D721Med (cell line): ENCODE measurements at regions not wholly inside any gene's neighbourhood (a gene's known extent, or its start where the extent isn't known, plus 50 kb on each side); places are given as distances from the start of the nearest gene placed in this dataset.
A peak's percentile ranks its signal among the peaks of the same experiment; 100 is the strongest.

Source experiments
- DNase-seq: peaks from one replicate; pipeline ENCODE4 v3.0.0; 2011; ENCODE audit warnings: low spot score; ENCODE audit not compliant: insufficient read length
- FAIRE-seq: peaks from 2 replicates; lab custom pipeline; 2011; peaks lifted over from hg19 to GRCh38; lab: Jason Lieb, UNC
- TF ChIP-seq, protein P1 (sequence below): IDR thresholded peaks from 2 replicates; pipeline ENCODE4 v1.5.1; 2012; ENCODE audit warnings: mild to moderate bottlenecking, control low read depth; ENCODE audit not compliant: insufficient read depth; ENCODE audit errors: missing control alignments

DNA sequence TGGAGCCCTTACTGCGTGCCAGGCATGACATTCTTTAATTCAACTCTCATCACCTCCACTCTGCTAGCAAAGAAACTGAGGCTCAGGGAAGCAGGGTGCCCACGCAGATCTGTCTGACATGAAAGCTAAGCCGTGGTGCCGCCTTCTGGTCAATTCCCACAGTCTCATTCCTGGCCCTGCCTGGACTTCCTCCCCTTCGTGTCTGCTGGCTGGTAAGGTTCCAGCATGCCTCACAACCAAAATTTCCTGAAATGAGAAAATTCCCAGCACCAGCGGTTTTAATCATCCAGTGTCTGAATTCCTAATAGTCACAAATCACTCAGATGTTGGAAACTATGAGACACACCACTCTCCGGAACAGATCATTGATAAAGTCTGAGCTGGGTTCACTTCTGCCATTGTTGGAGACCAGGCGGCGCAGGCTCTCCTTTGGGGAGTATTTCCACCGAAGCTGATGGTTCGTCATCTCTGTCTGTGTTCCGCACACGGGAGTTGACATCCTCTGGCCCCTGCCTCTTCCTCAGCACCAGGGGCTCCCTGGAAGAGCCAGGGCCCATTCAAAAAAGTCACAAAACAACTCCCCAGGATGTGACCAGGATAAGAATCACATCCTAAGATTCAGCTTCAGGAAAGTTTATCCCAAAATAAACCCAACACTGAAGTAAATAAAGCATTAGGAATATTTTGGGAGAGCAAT is 167.7 kb downstream of the PLPP3 start:
- DNase-seq: no peak
- TF ChIP-seq, protein P1, sequence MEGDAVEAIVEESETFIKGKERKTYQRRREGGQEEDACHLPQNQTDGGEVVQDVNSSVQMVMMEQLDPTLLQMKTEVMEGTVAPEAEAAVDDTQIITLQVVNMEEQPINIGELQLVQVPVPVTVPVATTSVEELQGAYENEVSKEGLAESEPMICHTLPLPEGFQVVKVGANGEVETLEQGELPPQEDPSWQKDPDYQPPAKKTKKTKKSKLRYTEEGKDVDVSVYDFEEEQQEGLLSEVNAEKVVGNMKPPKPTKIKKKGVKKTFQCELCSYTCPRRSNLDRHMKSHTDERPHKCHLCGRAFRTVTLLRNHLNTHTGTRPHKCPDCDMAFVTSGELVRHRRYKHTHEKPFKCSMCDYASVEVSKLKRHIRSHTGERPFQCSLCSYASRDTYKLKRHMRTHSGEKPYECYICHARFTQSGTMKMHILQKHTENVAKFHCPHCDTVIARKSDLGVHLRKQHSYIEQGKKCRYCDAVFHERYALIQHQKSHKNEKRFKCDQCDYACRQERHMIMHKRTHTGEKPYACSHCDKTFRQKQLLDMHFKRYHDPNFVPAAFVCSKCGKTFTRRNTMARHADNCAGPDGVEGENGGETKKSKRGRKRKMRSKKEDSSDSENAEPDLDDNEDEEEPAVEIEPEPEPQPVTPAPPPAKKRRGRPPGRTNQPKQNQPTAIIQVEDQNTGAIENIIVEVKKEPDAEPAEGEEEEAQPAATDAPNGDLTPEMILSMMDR: no peak
- FAIRE-seq: no peak

DNA sequence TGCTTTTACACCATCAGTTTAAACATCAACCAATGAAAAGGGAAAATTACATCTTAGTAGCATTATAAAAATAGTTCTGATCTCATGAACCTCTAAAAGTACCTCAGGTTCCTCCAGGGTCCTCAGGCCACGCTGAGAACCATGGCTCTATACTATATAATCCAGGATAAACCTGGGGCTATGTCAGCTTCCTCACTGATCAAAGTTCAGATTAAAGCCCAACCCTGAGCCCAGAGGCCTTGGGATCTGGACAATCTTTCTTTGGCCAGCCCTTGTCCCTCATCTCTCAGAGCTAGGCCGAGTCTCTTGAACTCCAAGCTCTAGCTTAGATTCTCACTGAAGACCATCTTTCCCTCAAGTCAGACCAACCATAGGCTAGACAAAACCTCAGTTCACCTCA is 168.3 kb downstream of the PLPP3 start:
- no peak for DNase-seq
- FAIRE-seq: no peak
- TF ChIP-seq, protein P1: no peak

DNA sequence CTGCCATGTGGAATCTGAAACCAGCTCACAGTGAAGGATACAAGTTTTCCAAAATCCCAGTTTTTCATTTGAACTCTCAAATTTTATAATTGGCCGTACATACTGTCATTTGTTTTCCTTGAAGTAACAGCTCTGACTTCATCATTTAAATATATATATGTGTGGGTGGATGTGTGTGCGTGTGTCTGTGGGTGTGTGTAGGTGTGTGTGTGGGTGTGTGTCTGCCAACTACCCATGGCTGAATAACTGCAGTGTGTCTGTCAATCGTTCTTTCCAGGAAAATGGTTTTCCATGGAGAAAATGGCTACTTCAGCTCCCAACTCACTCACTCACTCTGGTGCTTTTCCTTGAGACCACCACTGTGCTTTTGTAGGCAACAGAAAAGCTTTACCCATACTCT is 169.0 kb downstream of the PLPP3 start:
- FAIRE-seq (no peak), DNase-seq (no peak)
- TF ChIP-seq, protein P1: no peak

DNA sequence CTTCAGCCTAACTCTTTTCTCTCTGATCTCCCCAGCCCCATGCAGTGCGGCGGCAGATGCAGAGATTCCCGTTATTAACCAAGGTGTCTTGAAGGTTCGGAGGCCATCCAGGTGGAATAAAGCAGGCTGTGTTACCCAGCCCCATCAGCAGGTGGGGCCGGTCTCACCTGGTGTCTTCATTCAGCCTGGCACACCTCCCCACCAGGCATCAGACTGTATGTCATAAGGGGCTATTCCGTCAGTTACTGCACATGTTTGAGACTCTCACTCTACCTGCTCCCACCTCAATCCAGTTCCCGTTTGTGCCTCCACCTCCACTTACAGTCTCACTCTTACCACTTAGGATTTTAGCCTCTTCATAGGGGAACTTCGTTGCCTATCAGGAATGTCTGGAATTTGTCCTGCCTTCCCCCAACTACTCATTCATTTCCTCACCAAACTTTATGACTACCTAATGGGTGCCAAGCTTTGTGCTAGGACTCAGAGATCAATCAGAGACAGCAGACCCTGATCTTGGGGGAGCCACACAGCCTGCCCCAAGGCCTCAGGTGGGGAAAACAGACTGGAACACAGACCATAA is 170.2 kb downstream of the PLPP3 start:
- TF ChIP-seq, protein P1: peak; percentile 30
- FAIRE-seq (no peak), DNase-seq (no peak)

DNA sequence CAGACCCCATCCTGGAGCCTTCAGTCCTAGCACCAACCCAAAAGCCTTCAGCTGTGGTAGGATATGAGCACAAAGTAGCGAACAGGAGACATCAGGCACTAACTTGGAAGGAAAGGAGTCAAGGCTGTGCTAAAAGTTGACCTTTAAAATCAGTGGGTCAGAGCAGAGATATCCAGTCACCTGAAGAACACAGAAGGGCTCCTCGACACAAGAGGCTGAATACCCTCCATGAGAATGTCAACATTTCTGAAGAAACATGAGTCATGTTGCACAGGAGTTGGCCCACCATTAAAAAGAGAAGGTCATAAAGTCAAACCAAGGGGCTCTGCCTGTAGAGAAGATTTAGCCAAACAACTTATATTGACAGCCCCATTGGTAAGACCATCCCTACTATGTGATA is 172.5 kb downstream of the PLPP3 start:
- TF ChIP-seq, protein P1: no peak
- DNase-seq (no peak), FAIRE-seq (no peak)

DNA sequence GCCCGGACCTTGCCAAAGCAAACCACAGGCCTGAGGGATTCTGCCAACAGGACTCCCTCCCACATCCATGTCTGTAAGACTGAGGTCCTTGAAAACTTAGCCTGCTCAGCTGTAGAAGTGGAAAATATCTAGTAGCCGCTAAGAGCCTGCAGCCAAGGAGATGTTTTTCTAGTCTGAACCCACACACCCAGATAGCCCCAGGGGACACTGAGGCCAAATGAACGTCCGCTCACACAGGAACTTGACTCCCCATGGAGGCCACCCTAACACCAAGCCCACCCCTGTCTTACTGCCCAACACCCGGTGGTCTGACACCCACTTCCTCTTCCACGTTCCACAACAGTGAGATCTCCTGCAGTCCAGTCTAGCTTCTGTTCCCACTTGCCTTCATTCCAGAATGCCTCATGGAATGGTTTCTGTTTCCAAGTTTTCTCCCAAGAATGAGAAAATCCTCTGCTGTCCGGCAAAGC is 174.8 kb downstream of the PLPP3 start:
- DNase-seq (no peak), FAIRE-seq (no peak)
- TF ChIP-seq, protein P1: no peak

DNA sequence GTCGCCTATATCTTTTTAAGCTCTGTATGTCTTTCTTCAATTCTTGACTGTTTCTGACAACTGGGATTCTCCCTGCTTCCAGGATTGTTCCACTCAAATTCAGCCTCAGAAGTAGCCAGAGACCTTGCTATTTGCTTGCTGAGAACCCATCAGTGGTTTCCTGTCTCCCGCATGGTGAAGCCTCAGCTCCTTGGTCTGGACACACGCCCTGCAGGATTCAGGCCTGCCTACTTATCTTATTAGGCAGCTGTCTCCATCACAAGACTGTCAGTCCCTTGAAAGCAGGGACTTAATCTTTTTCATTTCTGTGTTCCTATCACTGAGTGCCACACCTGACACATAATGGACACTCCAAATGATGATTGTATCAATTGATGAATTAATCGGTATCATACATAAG is 175.3 kb downstream of the PLPP3 start:
- no peak for DNase-seq
- no peak for FAIRE-seq
- TF ChIP-seq, protein P1: no peak
